GM23338 (cell line): ENCODE measurements at regions not wholly inside any gene's neighbourhood (a gene's known extent, or its start where the extent isn't known, plus 50 kb on each side); places are given as distances from the start of the nearest gene placed in this dataset.

Experiments used
- ATAC-seq: fragments of 200-7000 bp; cut with Tn5 transposase; 3 replicates; pipeline ENCODE4 v1.9.1; 2020
- DNase-seq: peaks from one replicate; pipeline ENCODE4 v3.0.0-alpha.2; 2015; ENCODE audit warnings: low spot score
- H2AFZ ChIP-seq: fragments of 200-600 bp; sonication (generic); 2 replicates; pipeline ENCODE4 v1.8.0; 2016; ENCODE audit warnings: antibody characterized with exemption, mild to moderate bottlenecking, moderate library complexity
- H3F3A ChIP-seq: fragments of 200-600 bp; sonication (generic); replicated peaks from 2 replicates; pipeline ENCODE4 v1.8.0; 2017; ENCODE audit warnings: antibody characterized with exemption, mixed run types, low read depth
- H3K27ac ChIP-seq: fragments of 200-600 bp; sonication (generic); 2 replicates; pipeline ENCODE4 v1.6.1; 2016; ENCODE audit warnings: low read depth
- H3K27me3 ChIP-seq: fragments of 200-600 bp; sonication (generic); 2 replicates; pipeline ENCODE4 v1.8.0; 2016; ENCODE audit warnings: mild to moderate bottlenecking, mixed run types, moderate library complexity; ENCODE audit not compliant: insufficient read depth
- H3K36me3 ChIP-seq: fragments of 200-600 bp; sonication (generic); 2 replicates; pipeline ENCODE4 v1.8.0; 2016; ENCODE audit warnings: mild to moderate bottlenecking; ENCODE audit not compliant: insufficient read depth
- H3K4me1 ChIP-seq: fragments of 200-600 bp; sonication (generic); 2 replicates; pipeline ENCODE4 v1.8.0; 2016; ENCODE audit warnings: mild to moderate bottlenecking, moderate library complexity; ENCODE audit not compliant: insufficient read depth
- H3K4me2 ChIP-seq: fragments of 200-600 bp; sonication (generic); 2 replicates; pipeline ENCODE4 v1.7.1; 2017; ENCODE audit warnings: mixed run types
- H3K4me3 ChIP-seq: fragments of 200-600 bp; sonication (generic); 2 replicates; pipeline ENCODE4 v1.6.1; 2016; ENCODE audit warnings: mixed run types
- H3K79me2 ChIP-seq: fragments of 200-600 bp; sonication (generic); replicated peaks from 2 replicates; pipeline ENCODE4 v1.8.0; 2017; ENCODE audit warnings: mild to moderate bottlenecking; ENCODE audit not compliant: insufficient read depth
- H3K9me2 ChIP-seq: fragments of 200-600 bp; sonication (generic); 2 replicates; pipeline ENCODE4 v1.8.0; 2017; ENCODE audit not compliant: insufficient read depth
- H4K20me1 ChIP-seq: fragments of 200-600 bp; sonication (generic); replicated peaks from 2 replicates; pipeline ENCODE4 v1.8.0; 2017; ENCODE audit warnings: mild to moderate bottlenecking; ENCODE audit not compliant: insufficient read depth
- H3K27ac Mint-ChIP-seq: 2 replicates; pipeline ENCODE4 v1.8.0; 2020; ENCODE audit warnings: inconsistent platforms, mild to moderate bottlenecking, moderate library complexity, mixed read lengths
- H3K27me3 Mint-ChIP-seq: 3 replicates; pipeline ENCODE4 v1.8.0; 2022; ENCODE audit warnings: low read depth, mild to moderate bottlenecking, moderate library complexity, mixed read lengths, inconsistent platforms; ENCODE audit not compliant: insufficient read depth, poor library complexity
- H3K36me3 Mint-ChIP-seq: 3 replicates; pipeline ENCODE4 v1.8.0; 2021; ENCODE audit warnings: low read depth, mild to moderate bottlenecking, inconsistent platforms, moderate library complexity, mixed read lengths
- H3K4me1 Mint-ChIP-seq: 3 replicates; pipeline ENCODE4 v1.8.0; 2020; ENCODE audit warnings: mild to moderate bottlenecking, inconsistent platforms, mixed read lengths
- H3K4me3 Mint-ChIP-seq: 3 replicates; pipeline ENCODE4 v1.8.0; 2021; ENCODE audit warnings: moderate library complexity, mild to moderate bottlenecking, inconsistent platforms, mixed read lengths
- H3K9me3 Mint-ChIP-seq: 3 replicates; pipeline ENCODE4 v1.8.0; 2020; ENCODE audit warnings: moderate library complexity, mild to moderate bottlenecking, inconsistent platforms, mixed read lengths
- CREB1 ChIP-seq: fragments of 250-450 bp; sonication (Bioruptor Pico); IDR thresholded peaks from 2 replicates; pipeline ENCODE4 v1.5.0; 2020; ENCODE audit warnings: low read depth, mild to moderate bottlenecking, moderate library complexity
- EZH2 ChIP-seq: fragments of 200-600 bp; sonication (generic); IDR thresholded peaks from one replicate; pipeline ENCODE4 v1.8.0; 2017; ENCODE audit warnings: antibody characterized with exemption, mild to moderate bottlenecking, low read depth; ENCODE audit not compliant: unreplicated experiment
- EZH2phosphoT487 ChIP-seq: fragments of 200-600 bp; sonication (generic); IDR thresholded peaks from one replicate; pipeline ENCODE4 v1.8.1; 2018; ENCODE audit warnings: antibody characterized with exemption; ENCODE audit not compliant: unreplicated experiment
- JUNB ChIP-seq: IDR thresholded peaks from one replicate; pipeline ENCODE4 v1.6.1; 2016; ENCODE audit warnings: antibody characterized with exemption; ENCODE audit not compliant: unreplicated experiment
- NANOG ChIP-seq: IDR thresholded peaks from 2 replicates; pipeline ENCODE4 v1.6.1; 2016; ENCODE audit warnings: antibody characterized with exemption, borderline replicate concordance
- POLR2AphosphoS5 ChIP-seq: IDR thresholded peaks from 2 replicates; pipeline ENCODE4 v1.6.1; 2016; ENCODE audit warnings: antibody characterized with exemption, low read depth
- REST ChIP-seq: IDR thresholded peaks from one replicate; pipeline ENCODE4 v1.6.1; 2018; ENCODE audit warnings: antibody characterized with exemption; ENCODE audit not compliant: unreplicated experiment
- STAT1 ChIP-seq: IDR thresholded peaks from one replicate; pipeline ENCODE4 v1.6.1; 2016; ENCODE audit warnings: antibody characterized with exemption; ENCODE audit not compliant: unreplicated experiment
- ZNF114 ChIP-seq: fragments of 250-450 bp; sonication (Bioruptor Pico); IDR thresholded peaks from 2 replicates; pipeline ENCODE4 v1.5.0; 2020; ENCODE audit warnings: mild to moderate bottlenecking, moderate library complexity
- ZNF331 ChIP-seq: fragments of 250-450 bp; sonication (Bioruptor Pico); IDR thresholded peaks from 2 replicates; pipeline ENCODE4 v1.5.0; 2020; ENCODE audit warnings: low read depth, mild to moderate bottlenecking, moderate library complexity
- TF ChIP-seq, protein P1 (sequence below): fragments of 250-450 bp; sonication (Bioruptor Pico); IDR thresholded peaks from 2 replicates; pipeline ENCODE4 v1.5.0; 2020; ENCODE audit warnings: mild to moderate bottlenecking, moderate library complexity
- TF ChIP-seq, protein P2 (sequence below): IDR thresholded peaks from 2 replicates; pipeline ENCODE4 v1.6.1; 2016; ENCODE audit warnings: antibody characterized with exemption

- TF ChIP-seq STAT1 (no peak), EZH2 (no peak), POLR2AphosphoS5 (no peak), EZH2phosphoT487 (no peak)
- TF ChIP-seq, protein P1, sequence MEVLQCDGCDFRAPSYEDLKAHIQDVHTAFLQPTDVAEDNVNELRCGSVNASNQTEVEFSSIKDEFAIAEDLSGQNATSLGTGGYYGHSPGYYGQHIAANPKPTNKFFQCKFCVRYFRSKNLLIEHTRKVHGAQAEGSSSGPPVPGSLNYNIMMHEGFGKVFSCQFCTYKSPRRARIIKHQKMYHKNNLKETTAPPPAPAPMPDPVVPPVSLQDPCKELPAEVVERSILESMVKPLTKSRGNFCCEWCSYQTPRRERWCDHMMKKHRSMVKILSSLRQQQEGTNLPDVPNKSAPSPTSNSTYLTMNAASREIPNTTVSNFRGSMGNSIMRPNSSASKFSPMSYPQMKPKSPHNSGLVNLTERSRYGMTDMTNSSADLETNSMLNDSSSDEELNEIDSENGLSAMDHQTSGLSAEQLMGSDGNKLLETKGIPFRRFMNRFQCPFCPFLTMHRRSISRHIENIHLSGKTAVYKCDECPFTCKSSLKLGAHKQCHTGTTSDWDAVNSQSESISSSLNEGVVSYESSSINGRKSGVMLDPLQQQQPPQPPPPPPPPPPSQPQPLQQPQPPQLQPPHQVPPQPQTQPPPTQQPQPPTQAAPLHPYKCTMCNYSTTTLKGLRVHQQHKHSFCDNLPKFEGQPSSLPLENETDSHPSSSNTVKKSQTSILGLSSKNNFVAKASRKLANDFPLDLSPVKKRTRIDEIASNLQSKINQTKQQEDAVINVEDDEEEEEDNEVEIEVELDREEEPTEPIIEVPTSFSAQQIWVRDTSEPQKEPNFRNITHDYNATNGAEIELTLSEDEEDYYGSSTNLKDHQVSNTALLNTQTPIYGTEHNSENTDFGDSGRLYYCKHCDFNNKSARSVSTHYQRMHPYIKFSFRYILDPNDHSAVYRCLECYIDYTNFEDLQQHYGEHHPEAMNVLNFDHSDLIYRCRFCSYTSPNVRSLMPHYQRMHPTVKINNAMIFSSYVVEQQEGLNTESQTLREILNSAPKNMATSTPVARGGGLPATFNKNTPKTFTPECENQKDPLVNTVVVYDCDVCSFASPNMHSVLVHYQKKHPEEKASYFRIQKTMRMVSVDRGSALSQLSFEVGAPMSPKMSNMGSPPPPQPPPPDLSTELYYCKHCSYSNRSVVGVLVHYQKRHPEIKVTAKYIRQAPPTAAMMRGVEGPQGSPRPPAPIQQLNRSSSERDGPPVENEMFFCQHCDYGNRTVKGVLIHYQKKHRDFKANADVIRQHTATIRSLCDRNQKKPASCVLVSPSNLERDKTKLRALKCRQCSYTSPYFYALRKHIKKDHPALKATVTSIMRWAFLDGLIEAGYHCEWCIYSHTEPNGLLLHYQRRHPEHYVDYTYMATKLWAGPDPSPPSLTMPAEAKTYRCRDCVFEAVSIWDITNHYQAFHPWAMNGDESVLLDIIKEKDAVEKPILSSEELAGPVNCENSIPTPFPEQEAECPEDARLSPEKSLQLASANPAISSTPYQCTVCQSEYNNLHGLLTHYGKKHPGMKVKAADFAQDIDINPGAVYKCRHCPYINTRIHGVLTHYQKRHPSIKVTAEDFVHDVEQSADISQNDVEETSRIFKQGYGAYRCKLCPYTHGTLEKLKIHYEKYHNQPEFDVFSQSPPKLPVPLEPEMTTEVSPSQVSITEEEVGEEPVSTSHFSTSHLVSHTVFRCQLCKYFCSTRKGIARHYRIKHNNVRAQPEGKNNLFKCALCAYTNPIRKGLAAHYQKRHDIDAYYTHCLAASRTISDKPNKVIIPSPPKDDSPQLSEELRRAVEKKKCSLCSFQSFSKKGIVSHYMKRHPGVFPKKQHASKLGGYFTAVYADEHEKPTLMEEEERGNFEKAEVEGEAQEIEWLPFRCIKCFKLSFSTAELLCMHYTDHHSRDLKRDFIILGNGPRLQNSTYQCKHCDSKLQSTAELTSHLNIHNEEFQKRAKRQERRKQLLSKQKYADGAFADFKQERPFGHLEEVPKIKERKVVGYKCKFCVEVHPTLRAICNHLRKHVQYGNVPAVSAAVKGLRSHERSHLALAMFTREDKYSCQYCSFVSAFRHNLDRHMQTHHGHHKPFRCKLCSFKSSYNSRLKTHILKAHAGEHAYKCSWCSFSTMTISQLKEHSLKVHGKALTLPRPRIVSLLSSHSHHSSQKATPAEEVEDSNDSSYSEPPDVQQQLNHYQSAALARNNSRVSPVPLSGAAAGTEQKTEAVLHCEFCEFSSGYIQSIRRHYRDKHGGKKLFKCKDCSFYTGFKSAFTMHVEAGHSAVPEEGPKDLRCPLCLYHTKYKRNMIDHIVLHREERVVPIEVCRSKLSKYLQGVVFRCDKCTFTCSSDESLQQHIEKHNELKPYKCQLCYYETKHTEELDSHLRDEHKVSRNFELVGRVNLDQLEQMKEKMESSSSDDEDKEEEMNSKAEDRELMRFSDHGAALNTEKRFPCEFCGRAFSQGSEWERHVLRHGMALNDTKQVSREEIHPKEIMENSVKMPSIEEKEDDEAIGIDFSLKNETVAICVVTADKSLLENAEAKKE (CRISPR knock-in tag): no peak
Observed at GRCh38 chr12:13367973-13368372, 171.4 kb downstream of the EMP1 start (continued).

GRCh38 chr12:13365748-13366366 lies 169.3 kb downstream of the EMP1 start:
- no peak overlapping the region for H3K27ac Mint-ChIP-seq
- Histone ChIP-seq H4K20me1 (no peaks in the 10 kb centered on the region), H3K79me2 (no peaks in the 10 kb centered on the region), H3K36me3 (no peaks in the 10 kb centered on the region), H3K27ac (no peak overlapping the region), H3K4me1 (no peaks in the 10 kb centered on the region), H3K4me3 (no peak overlapping the region), H3K27me3 (no peaks in the 10 kb centered on the region), H3K4me2 (no peak overlapping the region), H3F3A (no peaks in the 10 kb centered on the region), H3K9me2 (0 out of 2 replicates have a peak, but pooled peaks cover 10% of the 10 kb centered on the region), H2AFZ (0 out of 2 replicates have a peak overlapping the region, but pooled peaks have one; percentile 52)
- no peak for ATAC-seq
- no peaks in the 10 kb centered on the region; the same call in 2 of the 3 replicates for H3K9me3 Mint-ChIP-seq
- no peak overlapping the region for H3K4me3 Mint-ChIP-seq
- H3K4me1 Mint-ChIP-seq: no peaks in the 10 kb centered on the region; the same call in 2 of the 3 replicates
- H3K36me3 Mint-ChIP-seq: no peaks in the 10 kb centered on the region; the same call in 2 of the 3 replicates
- no peak for DNase-seq
- H3K27me3 Mint-ChIP-seq: no peaks in the 10 kb centered on the region
- no peak for TF ChIP-seq JUNB
- TF ChIP-seq STAT1: no peak
- no peak for TF ChIP-seq NANOG
- no peak for TF ChIP-seq REST
- TF ChIP-seq CREB1 (CRISPR knock-in tag): no peak
- no peak for TF ChIP-seq EZH2phosphoT487
- TF ChIP-seq POLR2AphosphoS5: no peak
- no peak for TF ChIP-seq ZNF331 (CRISPR knock-in tag)
- TF ChIP-seq, protein P2, sequence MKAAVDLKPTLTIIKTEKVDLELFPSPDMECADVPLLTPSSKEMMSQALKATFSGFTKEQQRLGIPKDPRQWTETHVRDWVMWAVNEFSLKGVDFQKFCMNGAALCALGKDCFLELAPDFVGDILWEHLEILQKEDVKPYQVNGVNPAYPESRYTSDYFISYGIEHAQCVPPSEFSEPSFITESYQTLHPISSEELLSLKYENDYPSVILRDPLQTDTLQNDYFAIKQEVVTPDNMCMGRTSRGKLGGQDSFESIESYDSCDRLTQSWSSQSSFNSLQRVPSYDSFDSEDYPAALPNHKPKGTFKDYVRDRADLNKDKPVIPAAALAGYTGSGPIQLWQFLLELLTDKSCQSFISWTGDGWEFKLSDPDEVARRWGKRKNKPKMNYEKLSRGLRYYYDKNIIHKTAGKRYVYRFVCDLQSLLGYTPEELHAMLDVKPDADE: no peak
- no peak for TF ChIP-seq ZNF114 (CRISPR knock-in tag)
